HepG2 (cell line): ENCODE measurements at regions not wholly inside any gene's neighbourhood (a gene's known extent, or its start where the extent isn't known, plus 50 kb on each side); places are given as distances from the start of the nearest gene placed in this dataset.

ENCODE experiments used
- CENPX ChIP-seq: sonication (generic); formaldehyde crosslinking; IDR thresholded peaks from 2 replicates; pipeline ENCODE4 v1.9.0; 2021; ENCODE audit warnings: mild to moderate bottlenecking, missing genetic modification reagents, moderate library complexity
- FOXA3 ChIP-seq: IDR thresholded peaks from 2 replicates; pipeline ENCODE4 v1.6.1; 2016; ENCODE audit warnings: missing genetic modification reagents, missing compliant biosample characterization
- KAT2B ChIP-seq: fragments of 150-350 bp; IDR thresholded peaks from 2 replicates; pipeline ENCODE4 v1.6.1; 2014; ENCODE audit warnings: low read depth, low read length, borderline replicate concordance
- KLF15 ChIP-seq: sonication (generic); formaldehyde crosslinking; IDR thresholded peaks from 2 replicates; pipeline ENCODE4 v1.8.1; 2023; ENCODE audit warnings: borderline replicate concordance, mild to moderate bottlenecking, inconsistent platforms, missing genetic modification reagents, mixed read lengths
- KLF16 ChIP-seq, 2 experiments: sonication (generic) in 1 of 2; formaldehyde crosslinking in 1 of 2; IDR thresholded peaks; 2 replicates each; pipeline versions ENCODE4 v1.6.1 to v1.8.0; 2016 to 2023; ENCODE audit warnings: missing genetic modification reagents in 2 of 2, missing compliant biosample characterization in 1 of 2
- MAF1 ChIP-seq: sonication (generic); formaldehyde crosslinking; IDR thresholded peaks from 2 replicates; pipeline ENCODE4 v1.5.0; 2020; ENCODE audit warnings: missing genetic modification reagents, borderline replicate concordance
- NR2C2 ChIP-seq: sonication (generic); formaldehyde crosslinking; IDR thresholded peaks from 2 replicates; pipeline ENCODE4 v1.4.0; 2020; ENCODE audit warnings: missing genetic modification reagents, mild to moderate bottlenecking, moderate library complexity, borderline replicate concordance
- PAX8 ChIP-seq: sonication (generic); formaldehyde crosslinking; IDR thresholded peaks from 2 replicates; pipeline ENCODE4 v1.8.0; 2022; ENCODE audit warnings: mild to moderate bottlenecking, missing genetic modification reagents, borderline replicate concordance
- POLR2G ChIP-seq: fragments of 200-400 bp; formaldehyde crosslinking; IDR thresholded peaks from 2 replicates; pipeline ENCODE4 v1.6.1; 2018; ENCODE audit warnings: mild to moderate bottlenecking, low read depth, low read length, moderate library complexity
- SAFB2 ChIP-seq: sonication (generic); formaldehyde crosslinking; IDR thresholded peaks from 2 replicates; pipeline ENCODE4 v1.5.1; 2020; ENCODE audit warnings: missing genetic modification reagents, low read depth, mild to moderate bottlenecking, borderline replicate concordance
- SRF ChIP-seq: IDR thresholded peaks from 2 replicates; pipeline ENCODE4 v1.6.1; 2011; ENCODE audit warnings: mild to moderate bottlenecking, low read depth, low read length, moderate library complexity
- TCF7L2 ChIP-seq: IDR thresholded peaks from 2 replicates; pipeline ENCODE4 v1.6.1; 2011; ENCODE audit warnings: mild to moderate bottlenecking, low read depth, low read length, moderate library complexity
- THYN1 ChIP-seq: sonication (generic); formaldehyde crosslinking; IDR thresholded peaks from 2 replicates; pipeline ENCODE4 v1.8.1; 2023; ENCODE audit warnings: low read depth, mild to moderate bottlenecking, moderate library complexity, missing genetic modification reagents, borderline replicate concordance
- UBTF ChIP-seq: sonication (generic); formaldehyde crosslinking; IDR thresholded peaks from 2 replicates; pipeline ENCODE4 v1.4.0; 2020; ENCODE audit warnings: mild to moderate bottlenecking, missing genetic modification reagents
- ZNF275 ChIP-seq: sonication (generic); formaldehyde crosslinking; IDR thresholded peaks from 2 replicates; pipeline ENCODE4 v1.8.0; 2022; ENCODE audit warnings: missing genetic modification reagents, mild to moderate bottlenecking, inconsistent platforms, borderline replicate concordance
- ZNF281 ChIP-seq: sonication (generic); formaldehyde crosslinking; IDR thresholded peaks from 2 replicates; pipeline ENCODE4 v1.4.0; 2020; ENCODE audit warnings: missing genetic modification reagents, borderline replicate concordance
- ZNF282 ChIP-seq: fragments of 450-650 bp; IDR thresholded peaks from 2 replicates; pipeline ENCODE4 v1.6.1; 2018; ENCODE audit not compliant: partially characterized antibody
- ZNF33B ChIP-seq: sonication (generic); formaldehyde crosslinking; IDR thresholded peaks from 2 replicates; pipeline ENCODE4 v1.5.1; 2020; ENCODE audit warnings: mild to moderate bottlenecking, missing genetic modification reagents
- ZNF614 ChIP-seq: IDR thresholded peaks from 2 replicates; pipeline ENCODE4 v1.6.1; 2018; ENCODE audit warnings: missing biosample characterization, missing genetic modification reagents, inconsistent platforms, borderline replicate concordance
- ZNF616 ChIP-seq: sonication (generic); formaldehyde crosslinking; IDR thresholded peaks from 2 replicates; pipeline ENCODE4 v1.5.0; 2020; ENCODE audit warnings: low read depth, mild to moderate bottlenecking, missing genetic modification reagents
- ZNF850 ChIP-seq: sonication (generic); formaldehyde crosslinking; conservative IDR thresholded peaks from 2 replicates; pipeline ENCODE4 v1.9.0; 2021; ENCODE audit warnings: mild to moderate bottlenecking, missing genetic modification reagents
- TF ChIP-seq, protein P1 (sequence below): sonication (generic); formaldehyde crosslinking; IDR thresholded peaks from 2 replicates; pipeline ENCODE4 v1.5.0; 2020; ENCODE audit warnings: missing genetic modification reagents

DNA sequence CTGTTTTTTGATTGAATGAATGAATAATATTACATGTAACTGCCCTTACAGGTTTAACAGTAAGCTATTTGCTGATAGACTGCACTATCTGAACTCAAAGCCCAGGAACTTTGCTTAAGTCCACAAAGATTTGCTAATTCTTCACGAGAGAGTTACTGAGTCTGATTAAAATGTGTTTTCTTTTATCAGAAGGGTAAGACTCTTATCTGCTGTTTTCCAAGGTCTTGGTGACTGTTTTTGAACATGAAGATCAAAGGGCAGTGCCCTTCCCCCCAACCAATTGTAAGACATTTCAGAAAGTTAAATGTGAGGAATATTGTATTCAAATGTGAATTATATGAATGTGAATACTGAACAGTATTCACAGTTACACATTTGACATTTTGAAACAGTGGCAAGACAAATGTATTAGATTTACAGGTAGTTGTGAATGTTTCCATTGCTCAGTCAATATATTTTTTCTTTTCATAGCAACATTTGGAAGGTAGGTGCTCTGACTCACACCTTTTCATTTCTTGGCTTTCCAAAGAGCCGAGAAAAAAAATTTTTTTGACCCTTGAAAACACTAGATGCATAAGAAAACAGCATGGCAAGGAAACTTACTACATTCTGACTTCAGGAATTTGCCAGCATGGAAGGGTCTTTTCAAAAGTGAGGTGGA lies 62.7 kb downstream of the DKK1 start (continued):
- TF ChIP-seq UBTF (CRISPR knock-in tag) = no peak
- TF ChIP-seq ZNF614 = 0 out of 2 replicates have a peak, but pooled peaks have one; percentile 42
- TF ChIP-seq, protein P1, sequence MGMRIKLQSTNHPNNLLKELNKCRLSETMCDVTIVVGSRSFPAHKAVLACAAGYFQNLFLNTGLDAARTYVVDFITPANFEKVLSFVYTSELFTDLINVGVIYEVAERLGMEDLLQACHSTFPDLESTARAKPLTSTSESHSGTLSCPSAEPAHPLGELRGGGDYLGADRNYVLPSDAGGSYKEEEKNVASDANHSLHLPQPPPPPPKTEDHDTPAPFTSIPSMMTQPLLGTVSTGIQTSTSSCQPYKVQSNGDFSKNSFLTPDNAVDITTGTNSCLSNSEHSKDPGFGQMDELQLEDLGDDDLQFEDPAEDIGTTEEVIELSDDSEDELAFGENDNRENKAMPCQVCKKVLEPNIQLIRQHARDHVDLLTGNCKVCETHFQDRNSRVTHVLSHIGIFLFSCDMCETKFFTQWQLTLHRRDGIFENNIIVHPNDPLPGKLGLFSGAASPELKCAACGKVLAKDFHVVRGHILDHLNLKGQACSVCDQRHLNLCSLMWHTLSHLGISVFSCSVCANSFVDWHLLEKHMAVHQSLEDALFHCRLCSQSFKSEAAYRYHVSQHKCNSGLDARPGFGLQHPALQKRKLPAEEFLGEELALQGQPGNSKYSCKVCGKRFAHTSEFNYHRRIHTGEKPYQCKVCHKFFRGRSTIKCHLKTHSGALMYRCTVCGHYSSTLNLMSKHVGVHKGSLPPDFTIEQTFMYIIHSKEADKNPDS = no peak
- peak; percentile 88 for TF ChIP-seq ZNF281 (CRISPR knock-in tag)
- no peak for TF ChIP-seq SAFB2 (CRISPR knock-in tag)
- no peak for TF ChIP-seq ZNF850 (CRISPR knock-in tag)
- TF ChIP-seq ZNF616 (CRISPR knock-in tag) = no peak
- no peak for TF ChIP-seq POLR2G
- TF ChIP-seq ZNF275 = no peak
- 0 out of 2 replicates have a peak, but pooled peaks have one; percentile 38 for TF ChIP-seq TCF7L2
- peak; percentile 58; the same call in 1 of the 2 replicates for TF ChIP-seq FOXA3 (CRISPR knock-in tag)
- no peak for TF ChIP-seq KLF15 (CRISPR knock-in tag)
- TF ChIP-seq ZNF282 = no peak
- TF ChIP-seq KLF16 (CRISPR knock-in tag; IDR thresholded peaks at IDR 0.05) = no peak
- no peak for TF ChIP-seq PAX8 (CRISPR knock-in tag)
- no peak for TF ChIP-seq THYN1 (CRISPR knock-in tag)
- no peak for TF ChIP-seq CENPX (CRISPR knock-in tag)
- no peak for TF ChIP-seq ZNF33B
- TF ChIP-seq NR2C2 (CRISPR knock-in tag) = no peak
- TF ChIP-seq SRF = no peak
- TF ChIP-seq MAF1 = no peak
- TF ChIP-seq KAT2B = no peak
